LHCN-M2 (cell line): ENCODE measurements at regions not wholly inside any gene's neighbourhood (a gene's known extent, or its start where the extent isn't known, plus 50 kb on each side); places are given as distances from the start of the nearest gene placed in this dataset.
"Not testable (repeated sequence)": the region's sequence is repeated elsewhere in the genome, so short reads cannot be mapped to it uniquely, and the experiment has no call there.

Experiments
- DNase-seq: peaks from one replicate; pipeline ENCODE4 v3.0.0-alpha.2; 2012; ENCODE audit warnings: low read depth

DNA sequence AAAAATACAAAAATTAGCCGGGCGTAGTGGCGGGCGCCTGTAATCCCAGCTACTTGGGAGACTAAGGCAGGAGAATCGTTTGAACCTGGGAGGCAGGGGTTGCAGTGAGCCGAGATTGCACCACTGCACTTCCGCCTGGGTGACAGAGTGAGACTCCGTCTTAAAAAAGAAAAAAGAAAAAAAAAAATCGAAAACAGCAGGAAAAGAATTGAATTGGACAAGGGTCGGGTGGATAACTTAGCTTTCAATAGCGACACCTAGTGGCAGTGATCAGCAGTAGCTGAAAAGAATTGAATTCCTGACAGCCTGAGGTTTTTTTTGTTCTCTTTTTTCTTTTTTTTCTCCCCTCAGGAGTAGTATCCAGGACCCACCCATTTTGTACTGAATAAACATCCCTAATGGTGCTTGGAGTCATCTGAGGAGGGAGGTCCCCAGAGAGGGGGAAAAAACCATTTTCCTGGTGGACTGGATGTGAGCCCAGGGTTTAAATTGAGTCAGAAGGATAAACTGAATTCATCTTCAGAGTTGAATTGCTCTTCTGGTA is 55.1 kb downstream of the CYCS start:
- peak; percentile 88 for DNase-seq

GRCh38 chr7:25068502-25069213 is 56.4 kb downstream of the CYCS start:
- peak; percentile 18 for DNase-seq

GRCh38 chr7:25067726-25068501 is 57.1 kb downstream of the CYCS start:
- no peak for DNase-seq

DNA sequence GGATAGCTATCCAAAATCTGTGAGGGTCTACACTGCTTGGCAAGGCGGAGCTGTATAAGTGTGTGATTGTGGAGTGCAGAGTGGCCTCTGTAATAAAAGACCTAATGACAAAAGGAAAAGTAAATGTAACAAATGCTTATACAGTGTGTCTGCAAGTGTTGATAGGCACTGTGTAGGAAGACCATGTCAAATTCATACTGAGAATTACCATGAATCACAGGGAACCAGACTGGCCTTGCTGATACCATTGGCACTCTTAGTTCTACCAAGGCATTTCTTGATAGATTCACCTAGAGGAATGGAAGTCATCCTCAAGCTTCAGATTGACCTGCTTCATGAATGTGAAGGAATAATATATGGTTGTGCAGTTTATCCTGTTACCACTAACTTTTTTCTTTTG is 58.8 kb downstream of the CYCS start:
- no peak for DNase-seq

GRCh38 chr7:25062380-25062779 is 62.7 kb downstream of the CYCS start:
- DNase-seq: no peak

DNA sequence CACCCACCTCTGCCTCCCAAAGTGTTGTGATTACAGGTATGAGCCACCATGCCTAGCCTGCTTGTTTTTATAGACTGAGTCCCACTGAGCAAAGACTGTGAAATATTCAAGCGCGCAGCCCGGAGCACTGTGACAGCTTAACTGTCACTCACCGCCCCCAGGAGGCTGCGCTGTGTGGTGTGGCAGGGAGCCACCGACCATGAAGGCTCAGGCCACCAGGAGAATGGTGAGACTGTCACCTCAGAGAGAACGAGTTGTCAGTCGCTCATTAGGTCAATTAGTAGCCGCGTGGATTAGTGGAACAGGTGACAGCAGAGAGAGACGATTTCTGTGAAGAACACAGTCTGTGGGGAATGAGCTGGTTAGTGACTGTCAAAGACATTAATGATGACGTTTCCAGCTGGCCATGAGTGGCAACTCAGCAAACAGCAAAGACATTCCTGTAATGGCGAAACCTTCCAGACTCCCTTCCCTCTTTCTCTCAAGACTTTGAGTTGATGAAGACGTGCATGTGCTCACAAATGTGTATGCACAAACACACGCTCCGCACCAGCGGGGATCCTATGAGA is 64.5 kb downstream of the CYCS start:
- DNase-seq: no peak

DNA sequence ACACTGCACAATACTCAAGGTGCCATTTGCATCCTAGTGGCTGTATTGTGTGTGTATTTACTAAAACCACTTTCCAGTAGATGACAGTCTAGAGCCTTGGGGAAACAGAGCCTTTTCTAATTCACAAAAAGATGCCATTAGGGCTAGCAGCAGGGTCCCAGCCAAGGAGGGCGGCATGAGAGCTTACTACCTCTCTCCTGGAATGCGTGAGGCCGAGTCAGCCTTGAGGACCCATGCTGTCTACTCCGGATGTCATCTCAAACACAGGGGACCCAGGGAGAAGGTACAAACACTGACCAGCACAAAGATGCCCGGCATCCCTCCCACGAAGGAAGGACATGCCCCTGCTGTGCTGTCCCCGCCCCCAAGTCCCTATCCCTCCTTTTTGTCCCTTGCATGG is 65.5 kb downstream of the CYCS start:
- DNase-seq: no peak

GRCh38 chr7:25056368-25056767 is 68.7 kb downstream of the CYCS start:
- no peak for DNase-seq

DNA sequence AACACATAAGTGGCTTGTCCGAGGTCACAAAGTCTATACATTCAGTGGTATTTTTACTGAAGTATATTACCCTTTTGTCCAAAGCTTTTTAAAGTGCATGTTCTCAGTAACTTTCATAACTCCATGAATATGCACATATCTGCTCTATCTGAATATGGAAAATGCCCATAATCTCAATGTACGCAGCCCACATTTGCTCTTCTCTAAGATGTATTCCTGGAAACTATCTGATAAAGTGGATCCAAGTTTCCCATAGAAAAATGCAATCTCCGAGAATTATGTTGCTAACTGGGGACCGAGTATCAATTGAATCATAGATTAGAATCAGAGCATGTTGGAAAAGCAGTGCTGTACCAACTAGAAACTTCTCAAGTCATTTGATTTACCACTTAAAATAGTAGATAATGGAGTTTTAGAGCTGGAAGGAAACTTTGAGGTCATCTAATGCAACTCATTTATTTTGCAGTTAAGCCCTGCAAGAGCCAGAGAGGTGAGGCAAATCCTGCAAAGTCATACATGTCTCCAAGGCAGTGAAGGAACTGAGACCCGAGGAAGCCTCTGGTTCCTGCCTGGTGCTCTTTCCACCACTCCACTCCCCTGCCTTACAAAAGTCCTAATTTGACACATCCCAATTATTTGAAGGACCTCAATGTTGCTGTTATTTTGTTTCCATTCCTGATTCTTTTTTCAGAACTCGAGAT is 69.4 kb downstream of the CYCS start:
- no peak for DNase-seq

DNA sequence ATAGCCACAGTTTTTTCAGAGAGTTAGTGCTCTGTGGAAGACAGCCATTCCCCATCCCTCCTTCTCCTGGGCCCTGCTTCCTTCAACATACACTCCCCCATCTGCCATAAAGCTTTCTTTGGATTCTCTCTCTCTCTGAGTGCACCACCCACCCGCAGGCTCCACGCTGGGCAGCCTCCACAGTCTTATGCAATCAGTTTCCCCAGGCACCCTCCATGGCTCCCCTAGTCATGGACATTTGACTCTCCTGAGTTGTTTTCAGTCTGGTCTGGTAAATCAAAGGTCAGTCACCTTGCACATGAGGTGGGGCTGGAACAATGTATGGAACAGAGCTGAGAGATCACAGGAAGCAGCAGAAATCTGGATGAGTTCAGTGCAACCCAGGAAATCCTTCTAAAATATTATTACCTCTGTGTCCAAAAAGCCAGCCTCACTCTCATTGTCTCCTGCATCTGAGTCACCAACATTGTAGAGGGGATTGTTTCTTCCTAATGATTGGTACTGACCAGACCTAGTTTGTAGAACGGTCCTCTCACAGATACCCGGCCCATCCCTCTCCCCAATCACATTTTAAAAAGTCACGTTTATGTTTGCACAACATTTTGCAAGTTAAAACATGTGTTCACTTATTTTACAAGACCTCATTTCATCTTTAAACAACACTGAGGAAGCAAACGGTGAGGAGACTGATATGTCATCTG is 70.1 kb downstream of the CYCS start:
- DNase-seq: no peak

DNA sequence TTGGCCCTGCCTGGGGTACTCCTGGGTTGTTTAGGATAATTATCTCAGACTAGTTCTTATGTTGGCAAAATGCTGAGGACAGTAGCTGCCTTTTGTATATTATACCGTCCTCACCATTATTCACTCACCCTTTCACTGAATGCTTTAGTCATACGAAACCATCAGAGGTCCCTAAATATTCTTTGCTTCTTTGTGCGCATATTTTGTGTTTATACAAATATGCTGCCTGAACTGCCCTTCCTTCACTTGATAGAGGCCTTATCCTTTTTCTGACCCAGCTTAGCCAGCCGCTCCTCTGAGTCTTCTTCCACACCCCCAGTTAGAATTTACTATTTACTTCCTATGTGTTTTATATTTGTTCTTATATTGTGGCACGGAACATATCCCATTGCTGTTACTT is 70.2 kb upstream of the OSBPL3 start:
- DNase-seq: no peak

- DNase-seq: no peak
Observed at GRCh38 chr7:25048444-25048834, 68.5 kb upstream of the OSBPL3 start.

GRCh38 chr7:25047571-25048443 is 67.8 kb upstream of the OSBPL3 start:
- DNase-seq: not testable (repeated sequence)

DNA sequence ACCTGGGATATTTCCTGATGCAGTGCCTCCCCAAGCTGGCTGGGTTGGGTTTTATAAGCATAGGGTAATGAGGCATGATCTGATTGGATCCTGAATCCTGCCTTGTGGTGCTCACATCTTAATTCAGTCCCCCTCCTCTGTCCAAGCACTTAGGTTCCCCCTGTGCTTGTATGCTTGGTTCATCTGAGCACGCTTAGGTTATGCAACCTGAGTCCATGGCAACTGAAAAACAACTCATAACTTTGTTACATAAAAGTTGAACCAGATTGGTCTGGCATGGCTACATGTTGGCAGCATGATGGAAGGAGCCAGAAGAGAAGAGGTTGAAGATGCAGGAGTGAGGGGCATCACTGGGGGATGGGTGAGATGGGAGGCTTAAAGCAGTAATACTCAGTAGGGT is 57.3 kb upstream of the OSBPL3 start:
- DNase-seq: no peak

GRCh38 chr7:25035274-25035673 is 55.3 kb upstream of the OSBPL3 start:
- DNase-seq: no peak

DNA sequence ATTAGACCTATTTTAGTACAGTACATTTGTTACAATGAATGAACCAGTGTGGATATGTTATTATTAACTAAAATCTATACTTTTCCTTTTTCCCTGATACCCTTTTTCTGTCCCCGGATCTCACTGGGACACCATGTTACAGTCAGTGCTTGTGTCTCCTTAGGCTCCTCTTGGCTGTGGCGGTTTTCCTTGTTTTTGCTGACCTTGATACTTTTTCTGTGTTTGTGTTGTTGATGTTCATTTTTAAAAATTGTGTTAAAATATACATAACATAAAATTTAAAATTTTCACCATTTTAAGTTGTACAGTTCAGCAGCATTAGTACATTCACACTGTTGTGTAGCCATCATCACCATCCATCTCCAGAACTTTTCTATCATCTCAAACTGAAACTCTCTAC is 54.2 kb upstream of the OSBPL3 start:
- no peak for DNase-seq

DNA sequence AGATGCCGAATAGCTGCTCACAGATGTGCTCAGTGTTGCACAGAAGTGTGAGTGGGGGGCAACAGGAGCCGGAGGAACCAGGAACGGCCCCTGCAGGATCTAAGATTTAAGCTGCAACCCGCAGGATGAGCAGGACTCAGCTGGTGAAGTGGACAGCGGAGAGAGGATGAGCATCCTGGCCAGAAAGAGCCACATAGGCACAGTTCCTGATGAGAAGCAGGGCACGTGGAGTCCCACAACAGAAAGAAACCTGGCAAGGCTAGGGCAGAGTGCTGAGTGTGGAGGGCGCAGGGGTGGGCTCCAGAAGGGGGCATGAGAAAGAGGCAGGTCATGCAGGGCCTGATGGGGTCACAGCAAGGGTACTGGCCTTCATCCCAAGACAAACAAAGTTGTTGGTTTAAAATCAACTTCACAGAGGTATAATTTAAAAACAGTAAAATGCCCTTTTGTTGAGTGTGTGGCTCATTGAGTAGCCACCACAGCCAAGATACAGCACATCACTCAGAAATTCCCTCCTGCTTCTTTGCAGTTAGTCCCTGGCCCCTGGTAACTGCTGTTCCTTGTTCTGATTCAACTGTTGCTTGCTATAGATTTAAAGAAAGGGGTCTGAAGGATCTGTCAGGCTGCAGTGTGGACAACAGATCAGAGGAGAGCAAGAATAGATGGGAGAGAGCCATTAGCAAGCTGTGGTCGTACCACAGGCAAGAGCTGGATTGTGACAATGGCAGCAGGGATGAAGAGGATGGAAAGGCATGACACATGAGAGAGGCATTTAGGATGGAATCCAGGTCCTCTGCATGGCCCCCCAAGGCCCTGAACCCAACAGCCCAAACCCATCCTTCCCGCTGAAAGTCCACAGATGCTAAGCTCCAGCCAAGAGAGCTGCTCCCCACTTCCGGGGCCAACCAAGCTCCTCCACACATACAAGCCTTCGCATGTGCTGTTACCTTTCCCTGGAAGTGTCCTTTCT is 53.1 kb upstream of the OSBPL3 start:
- DNase-seq: no peak

DNA sequence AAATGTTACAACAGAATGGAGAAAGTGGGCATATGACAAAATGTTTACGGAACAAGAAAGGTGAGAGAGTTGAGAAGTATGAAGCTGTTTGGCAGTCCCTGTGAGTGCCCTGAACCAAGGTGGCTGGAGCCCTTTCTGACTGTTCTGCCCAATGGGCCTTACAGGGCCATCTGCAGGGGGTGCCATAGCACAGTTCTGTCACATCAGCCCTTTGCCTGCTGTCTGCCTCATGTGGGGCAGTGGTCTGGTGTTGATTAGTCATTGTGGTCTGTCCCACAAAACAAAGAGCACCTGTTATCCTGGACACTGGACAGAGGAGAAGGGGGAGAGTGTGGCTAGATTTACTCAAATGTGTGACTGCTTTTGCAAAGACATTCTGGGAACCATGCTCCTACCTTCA is 51.5 kb upstream of the OSBPL3 start:
- peak; percentile 95 for DNase-seq

DNA sequence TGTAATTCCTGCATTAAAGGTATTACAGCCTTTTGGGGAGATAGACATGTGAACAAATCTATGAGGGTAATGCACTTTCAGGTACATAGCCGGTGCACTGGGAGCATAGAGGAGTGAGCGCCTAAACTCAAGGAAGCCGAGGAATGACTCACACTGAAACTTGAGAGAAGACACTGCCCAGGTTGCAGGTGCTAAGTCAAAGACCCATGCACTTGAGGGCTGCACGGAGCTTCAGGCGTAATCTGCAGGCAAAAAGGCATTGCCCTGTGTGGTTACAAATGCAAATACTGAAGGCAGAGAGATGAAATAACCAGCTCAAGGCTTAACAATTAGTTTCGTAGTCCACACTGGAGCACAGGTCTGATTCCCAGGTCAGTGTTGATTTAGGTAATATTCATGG is 51.0 kb upstream of the OSBPL3 start:
- DNase-seq: no peak
